GM19452 (cell line): ENCODE measurements at regions not wholly inside any gene's neighbourhood (a gene's known extent, or its start where the extent isn't known, plus 50 kb on each side); places are given as distances from the start of the nearest gene placed in this dataset.

Experiments
- ATAC-seq: cut with Tn5 transposase; IDR thresholded peaks from one replicate; pipeline ENCODE4 v1.9.1; 2021; ENCODE audit not compliant: unreplicated experiment

- ATAC-seq: no peak
Observed at GRCh38 chr7:33725111-33726025, 180.0 kb upstream of the BMPER start.

- ATAC-seq: no peak
Observed at GRCh38 chr7:33726582-33726981, 178.8 kb upstream of the BMPER start.

DNA sequence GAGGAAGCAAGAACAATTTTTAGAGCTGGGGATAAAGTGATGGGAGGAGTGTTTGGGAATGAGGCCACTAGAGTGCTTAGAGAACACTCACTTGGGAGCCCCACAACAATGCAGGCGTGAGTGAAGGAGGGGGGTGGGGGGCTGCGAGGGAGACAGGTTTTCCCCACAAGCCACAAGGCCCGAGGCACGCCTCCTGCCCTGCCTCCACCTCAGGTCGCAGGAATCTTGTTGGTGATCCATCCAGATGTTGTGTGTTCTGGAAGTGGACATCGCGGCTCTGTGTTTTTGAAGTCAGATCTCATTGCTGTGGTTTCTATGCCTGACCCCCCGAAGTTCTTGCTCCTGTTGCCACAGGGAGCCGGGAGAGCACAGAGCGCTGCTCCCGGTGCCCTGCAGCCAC is 178.0 kb upstream of the BMPER start:
- no peak for ATAC-seq

GRCh38 chr7:33728873-33729551 is 176.3 kb upstream of the BMPER start:
- no peak for ATAC-seq

DNA sequence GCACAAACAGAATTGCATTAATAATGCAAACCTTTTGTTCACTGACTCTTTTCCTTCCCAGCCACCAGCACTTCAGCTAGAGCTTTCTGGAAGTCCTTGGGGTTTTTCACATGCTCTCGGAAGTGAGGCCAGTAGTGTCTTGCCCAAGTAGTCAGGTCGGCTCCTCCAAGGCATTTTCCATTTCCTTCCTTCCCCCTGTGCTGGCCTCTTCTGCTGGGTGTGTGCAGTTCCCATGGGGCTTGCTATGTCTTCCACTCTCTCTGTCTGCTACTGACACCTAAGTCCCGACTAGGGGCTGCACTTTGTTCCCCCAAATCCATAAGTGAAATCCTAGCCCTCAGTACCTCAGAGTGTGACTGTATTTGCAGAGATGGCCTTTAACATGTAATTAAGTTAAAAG is 175.6 kb upstream of the BMPER start:
- ATAC-seq: no peak

GRCh38 chr7:33730958-33731357 is 174.4 kb upstream of the BMPER start:
- no peak for ATAC-seq

DNA sequence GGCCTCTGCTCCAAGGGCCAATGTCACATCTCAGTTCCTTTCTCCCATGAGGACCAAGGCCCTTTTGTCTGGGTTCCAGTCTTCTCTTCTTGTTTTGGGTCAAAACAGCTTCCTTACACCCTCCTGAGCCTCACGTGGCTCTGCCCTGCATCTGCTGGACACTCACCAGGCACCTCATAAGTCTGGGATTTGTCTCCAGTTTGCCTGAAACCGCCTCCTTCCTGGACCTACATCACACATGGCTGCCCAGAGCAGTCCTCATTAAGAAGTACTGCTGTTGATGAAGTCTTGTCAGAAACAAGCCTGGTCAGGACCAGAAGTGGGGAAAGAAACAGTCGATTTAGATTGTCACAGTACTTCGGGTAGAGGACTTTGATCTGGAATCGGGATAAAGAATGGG is 173.4 kb upstream of the BMPER start:
- no peak for ATAC-seq

DNA sequence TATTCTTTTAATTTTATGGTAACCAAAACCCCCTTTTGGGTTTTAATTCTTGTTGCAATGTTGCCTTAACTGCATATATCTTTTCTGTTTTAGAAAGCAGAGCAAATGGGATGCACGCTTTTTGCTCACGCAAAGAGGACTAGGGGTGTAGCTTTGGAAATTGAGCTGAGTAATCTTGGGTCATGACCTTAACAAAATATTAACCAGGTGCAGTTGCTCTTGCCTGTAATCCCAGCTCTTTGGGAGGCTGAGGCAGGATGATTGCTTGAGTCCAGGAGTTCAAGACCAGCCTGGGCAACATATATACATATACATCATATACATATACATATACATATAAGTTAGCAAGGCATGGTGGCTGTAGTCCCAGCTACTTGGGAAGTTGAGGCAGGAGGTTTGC is 172.9 kb upstream of the BMPER start:
- ATAC-seq: no peak

DNA sequence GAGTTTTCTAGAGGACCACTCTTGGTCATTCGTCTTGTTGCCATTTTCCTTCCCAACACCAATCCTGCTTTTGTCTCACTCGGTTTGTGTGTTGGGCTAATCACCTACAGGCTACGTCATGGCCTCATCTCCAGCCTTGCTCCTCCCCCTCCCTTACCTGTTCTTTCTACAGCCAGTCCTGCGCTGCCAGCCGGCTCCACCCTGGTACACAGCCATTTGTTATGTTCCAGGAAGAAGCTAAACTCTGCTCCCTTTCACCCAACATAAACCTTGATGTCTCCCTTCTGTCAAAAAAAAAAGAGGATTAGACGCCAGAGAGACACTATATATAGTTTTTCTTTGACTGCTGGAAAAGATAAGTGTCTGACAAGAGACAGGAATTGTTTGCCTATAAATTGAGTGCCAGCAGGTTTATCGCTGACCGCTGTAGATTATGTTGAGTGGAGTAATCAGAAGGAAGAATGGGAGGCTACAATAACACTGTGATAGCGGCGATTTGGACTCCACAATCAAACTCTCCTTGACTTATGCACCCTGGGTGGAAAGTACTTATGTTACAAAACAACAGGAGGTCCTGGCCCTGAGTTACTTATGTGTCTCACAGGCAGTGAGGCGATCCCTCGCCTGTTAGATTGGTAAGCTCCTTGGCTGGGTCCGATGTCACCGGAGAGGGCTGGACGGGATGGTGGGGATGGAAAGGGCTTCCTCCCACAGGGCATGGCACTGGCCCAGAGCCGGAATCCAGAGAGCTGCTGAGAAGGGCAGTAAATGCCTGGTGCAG is 171.3 kb upstream of the BMPER start:
- no peak for ATAC-seq

DNA sequence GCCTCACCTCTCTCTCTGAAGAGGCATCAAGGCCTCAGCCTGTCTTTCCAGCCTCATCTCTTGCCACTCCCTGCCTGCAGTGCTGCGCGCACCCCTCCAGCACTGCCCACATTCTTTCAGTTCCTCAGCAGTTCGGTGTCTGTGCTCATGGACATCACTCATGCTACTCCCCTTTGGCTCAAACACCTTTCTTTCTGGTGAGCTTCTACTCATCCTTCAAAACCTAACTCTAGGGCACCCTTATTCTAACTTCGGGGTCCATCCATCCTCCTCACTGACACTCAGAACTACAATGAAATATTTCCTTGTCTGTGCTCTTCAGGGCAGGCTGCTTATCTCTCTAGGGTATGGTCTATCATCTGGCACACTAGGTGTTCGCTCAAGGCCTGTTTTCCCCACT is 169.9 kb upstream of the BMPER start:
- no peak for ATAC-seq

DNA sequence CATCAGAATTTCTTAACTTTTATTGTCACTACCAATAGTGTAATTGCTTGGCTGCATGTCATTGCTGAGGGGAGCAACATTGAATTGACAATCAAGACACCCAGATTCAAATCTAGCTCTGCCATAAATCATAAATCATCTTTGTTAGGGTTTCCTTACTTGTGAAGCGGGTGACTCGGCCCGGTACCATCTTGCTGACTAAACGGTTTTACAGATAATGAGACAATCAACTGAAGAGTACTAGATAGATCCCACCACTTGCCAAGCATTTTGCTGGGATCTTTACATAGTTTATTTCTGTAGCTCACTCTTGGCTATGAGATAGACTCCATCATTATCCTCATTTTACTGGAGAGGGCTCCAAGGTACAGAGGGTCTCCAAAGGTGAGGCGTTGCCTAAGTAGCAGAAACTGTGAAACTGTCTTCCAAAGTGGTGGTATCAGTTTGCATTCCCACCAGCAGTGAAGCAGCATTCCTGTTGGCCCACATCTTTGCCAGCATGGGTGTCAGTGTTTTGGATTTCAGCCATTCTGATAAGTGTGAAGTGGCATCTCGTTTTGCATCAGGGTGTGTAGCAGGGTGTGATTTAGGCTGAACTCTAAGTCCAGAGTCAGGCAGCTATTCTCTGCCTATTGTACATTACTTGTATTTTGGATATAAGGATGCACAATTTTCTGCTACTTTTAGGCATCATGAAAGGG is 168.7 kb upstream of the BMPER start:
- ATAC-seq: no peak

GRCh38 chr7:33738260-33738935 is 166.9 kb upstream of the BMPER start:
- no peak for ATAC-seq

GRCh38 chr7:33739286-33739685 is 166.1 kb upstream of the BMPER start:
- no peak for ATAC-seq

- ATAC-seq: no peak
Observed at GRCh38 chr7:33742521-33742920, 162.8 kb upstream of the BMPER start.

DNA sequence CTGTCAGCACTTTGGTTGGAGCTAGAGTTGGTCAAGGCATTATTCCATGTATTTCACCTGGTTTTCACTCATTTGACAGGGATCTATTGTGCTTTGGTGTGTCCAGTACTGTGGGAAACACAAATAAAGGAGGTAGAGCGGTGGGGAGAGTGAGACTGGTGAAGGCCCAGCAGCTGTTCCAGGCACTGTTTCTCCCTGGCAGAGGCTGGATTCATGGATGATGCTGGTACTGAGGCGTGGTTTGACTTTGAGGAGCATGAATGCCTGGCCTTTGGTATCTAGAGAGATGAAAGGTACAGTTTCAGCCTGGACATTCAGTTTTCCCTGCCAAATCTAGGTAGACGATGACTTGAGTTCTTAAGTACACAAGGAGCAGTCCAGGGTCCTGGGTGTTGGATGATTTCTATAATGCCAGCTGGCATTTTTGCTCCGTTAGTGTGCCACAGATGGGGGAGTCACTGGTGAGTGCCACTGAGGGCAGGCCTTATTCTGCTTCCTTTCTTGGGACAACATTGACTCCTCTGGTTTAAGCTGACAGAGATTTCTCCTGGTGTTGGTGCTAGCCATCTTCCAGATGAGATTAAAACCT is 162.2 kb upstream of the BMPER start:
- ATAC-seq: no peak

GRCh38 chr7:33743594-33743993 is 161.7 kb upstream of the BMPER start:
- ATAC-seq: no peak

GRCh38 chr7:33744293-33745075 is 160.9 kb upstream of the BMPER start:
- ATAC-seq: no peak

DNA sequence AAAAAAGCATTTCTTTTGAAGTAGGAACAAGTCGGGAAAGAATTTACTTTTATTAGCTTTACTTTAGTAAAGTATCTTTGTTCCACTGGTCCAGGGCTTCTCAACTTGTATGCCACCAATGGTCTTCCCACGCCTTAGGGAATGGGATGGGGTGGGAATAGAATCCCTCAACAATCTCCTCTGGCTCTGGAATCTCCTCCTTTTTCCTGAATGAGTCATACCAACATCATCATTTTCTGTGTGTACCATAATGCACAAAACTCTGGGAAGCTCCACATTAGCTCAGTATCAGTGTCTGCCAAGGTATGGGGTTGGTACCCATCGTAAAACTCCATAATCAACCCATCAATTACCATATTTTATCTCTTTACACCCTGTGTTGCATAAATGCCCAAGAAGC is 159.4 kb upstream of the BMPER start:
- no peak for ATAC-seq

GRCh38 chr7:33748793-33749192 is 156.5 kb upstream of the BMPER start:
- no peak for ATAC-seq
